ENCODE measurements at regions not wholly inside any gene's neighbourhood (a gene's known extent, or its start where the extent isn't known, plus 50 kb on each side); places are given as distances from the start of the nearest gene placed in this dataset.

DNA sequence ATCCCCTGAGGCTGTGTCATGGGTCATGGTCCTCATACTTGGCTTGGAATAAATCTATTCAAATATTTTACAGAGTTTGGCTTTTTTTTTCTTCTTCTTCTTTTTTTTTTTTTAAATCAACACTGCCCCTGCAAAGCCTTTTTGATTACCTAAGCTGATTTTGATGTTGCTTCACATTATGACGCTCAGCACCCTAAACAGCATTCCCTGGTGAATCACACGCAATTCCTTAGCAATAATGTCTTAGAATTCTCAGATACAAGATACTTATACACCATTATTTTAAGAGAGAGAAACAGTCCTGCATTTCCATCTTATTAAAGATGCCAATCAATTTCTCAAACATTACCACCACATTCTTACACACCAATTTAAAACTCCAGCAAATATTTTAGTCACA is 323.7 kb upstream of the IGFBP3 start:
- POLR2A ChIA-PET, result no interaction called here
- no peak overlapping the region for H3K27ac Mint-ChIP-seq

DNA sequence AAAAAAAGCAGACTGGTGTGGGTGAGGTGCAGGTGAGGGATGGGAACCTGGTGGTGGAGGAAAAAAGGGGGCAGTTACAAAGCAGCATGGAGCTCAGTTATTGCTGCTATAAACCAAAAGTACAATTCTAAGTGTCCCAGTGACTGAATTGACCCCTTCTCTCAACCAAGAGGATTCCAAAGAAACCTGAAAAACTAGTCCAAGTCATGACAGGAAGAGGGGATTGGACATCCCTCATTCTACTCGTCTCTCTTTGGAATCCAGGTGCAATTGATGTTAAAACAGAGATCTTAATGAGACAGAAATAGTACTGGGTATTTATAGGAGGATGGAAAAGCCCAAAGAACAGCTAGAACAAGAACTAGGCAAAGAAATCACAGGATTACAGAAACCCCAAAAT is 322.3 kb upstream of the IGFBP3 start:
- Mint-ChIP-seq H3K4me1 (no peaks in the 10 kb centered on the region), H3K27ac (no peak overlapping the region), H3K9me3 (no peaks in the 10 kb centered on the region), H3K4me3 (no peak overlapping the region), H3K27me3 (no peaks in the 10 kb centered on the region), H3K36me3 (ENCODE audit: low read depth) (no peaks in the 10 kb centered on the region)
- ChIA-PET POLR2A (no interaction called here), CTCF (no interaction called here)
- DNase-seq, result no peak

More for the DNA sequence above, 323.7 kb upstream of the IGFBP3 start:
- Mint-ChIP-seq H3K9me3 (no peaks in the 10 kb centered on the region), H3K4me3 (no peak overlapping the region), H3K27me3 (no peaks in the 10 kb centered on the region), H3K4me1 (no peaks in the 10 kb centered on the region), H3K36me3 (ENCODE audit: low read depth) (no peaks in the 10 kb centered on the region)
- DNase-seq, result no peak
- CTCF ChIA-PET, result no interaction called here

- no peak for DNase-seq
- POLR2A ChIA-PET, result no interaction called here
- CTCF ChIA-PET, result no interaction called here
These were observed 318.8 kb upstream of the IGFBP3 start for GRCh38 chr7:46239846-46240245.

DNA sequence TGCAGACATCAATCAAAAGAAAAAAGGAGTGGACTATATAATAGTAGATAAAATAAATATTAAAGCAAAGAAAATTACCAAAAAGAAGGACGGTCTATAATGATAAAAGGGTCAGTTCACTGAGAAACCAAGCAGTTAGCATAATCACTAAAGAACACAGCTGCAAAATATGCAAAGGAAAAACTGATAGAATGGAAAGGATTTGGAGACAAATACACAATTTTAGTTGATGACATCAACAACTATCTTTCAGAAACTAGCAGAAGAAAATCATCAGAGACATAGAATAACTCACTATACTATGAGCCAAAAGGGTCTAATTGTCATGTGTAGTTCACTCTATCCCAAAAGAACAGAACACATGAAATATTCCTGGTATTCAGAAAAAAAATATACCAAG is 316.4 kb upstream of the IGFBP3 start:
- no peak for DNase-seq
- Mint-ChIP-seq H3K27ac (no peak overlapping the region), H3K9me3 (no peaks in the 10 kb centered on the region), H3K4me1 (no peaks in the 10 kb centered on the region), H3K27me3 (no peaks in the 10 kb centered on the region), H3K36me3 (ENCODE audit: low read depth) (no peaks in the 10 kb centered on the region), H3K4me3 (no peak overlapping the region)
- CTCF ChIA-PET, result no interaction called here
- POLR2A ChIA-PET, result no interaction called here

More at GRCh38 chr7:46239846-46240245, 318.8 kb upstream of the IGFBP3 start:
- H3K4me1 Mint-ChIP-seq, result no peaks in the 10 kb centered on the region
- no peaks in the 10 kb centered on the region for H3K36me3 Mint-ChIP-seq (ENCODE audit: low read depth)
- no peaks in the 10 kb centered on the region for H3K27me3 Mint-ChIP-seq
- H3K9me3 Mint-ChIP-seq, result no peaks in the 10 kb centered on the region
- no peak overlapping the region for H3K27ac Mint-ChIP-seq
- H3K4me3 Mint-ChIP-seq, result no peak overlapping the region

GRCh38 chr7:46233585-46234329 is 312.7 kb upstream of the IGFBP3 start:
- Mint-ChIP-seq H3K9me3 (no peaks in the 10 kb centered on the region), H3K4me3 (no peak overlapping the region), H3K36me3 (ENCODE audit: low read depth) (no peaks in the 10 kb centered on the region), H3K27ac (no peak overlapping the region), H3K4me1 (no peaks in the 10 kb centered on the region), H3K27me3 (no peaks in the 10 kb centered on the region)
- POLR2A ChIA-PET, result no interaction called here
- no peak for DNase-seq
- CTCF ChIA-PET, result no interaction called here

DNA sequence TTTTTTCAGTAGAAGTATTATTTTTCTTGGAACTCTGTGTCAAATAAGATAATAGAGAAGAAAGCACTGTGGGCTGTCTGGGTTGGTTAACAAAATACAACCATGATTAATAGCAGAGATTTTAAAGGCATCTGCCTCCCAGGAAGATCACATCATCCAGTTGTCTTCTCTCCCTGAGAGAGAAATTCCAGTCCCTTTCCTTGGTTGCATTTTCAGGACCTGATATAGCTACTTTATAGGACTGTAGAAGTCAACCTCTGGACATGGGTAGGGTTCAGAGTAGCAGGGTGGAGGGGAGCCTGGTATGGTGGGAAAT is 309.9 kb upstream of the IGFBP3 start:
- ChIA-PET CTCF (no interaction called here), POLR2A (interaction anchor here (0.6 kb wide), 1 partner anchor 31 kb away, joined by 4 read pairs; no protein-coding TSS in a partner anchor)
- H3K27ac Mint-ChIP-seq, result no peak overlapping the region
- no peak overlapping the region for H3K4me3 Mint-ChIP-seq
- DNase-seq, result no peak
- H3K4me1 Mint-ChIP-seq, result no peaks in the 10 kb centered on the region
- H3K27me3 Mint-ChIP-seq, result no peaks in the 10 kb centered on the region
- no peaks in the 10 kb centered on the region for H3K36me3 Mint-ChIP-seq (ENCODE audit: low read depth)
- H3K9me3 Mint-ChIP-seq, result no peaks in the 10 kb centered on the region

DNA sequence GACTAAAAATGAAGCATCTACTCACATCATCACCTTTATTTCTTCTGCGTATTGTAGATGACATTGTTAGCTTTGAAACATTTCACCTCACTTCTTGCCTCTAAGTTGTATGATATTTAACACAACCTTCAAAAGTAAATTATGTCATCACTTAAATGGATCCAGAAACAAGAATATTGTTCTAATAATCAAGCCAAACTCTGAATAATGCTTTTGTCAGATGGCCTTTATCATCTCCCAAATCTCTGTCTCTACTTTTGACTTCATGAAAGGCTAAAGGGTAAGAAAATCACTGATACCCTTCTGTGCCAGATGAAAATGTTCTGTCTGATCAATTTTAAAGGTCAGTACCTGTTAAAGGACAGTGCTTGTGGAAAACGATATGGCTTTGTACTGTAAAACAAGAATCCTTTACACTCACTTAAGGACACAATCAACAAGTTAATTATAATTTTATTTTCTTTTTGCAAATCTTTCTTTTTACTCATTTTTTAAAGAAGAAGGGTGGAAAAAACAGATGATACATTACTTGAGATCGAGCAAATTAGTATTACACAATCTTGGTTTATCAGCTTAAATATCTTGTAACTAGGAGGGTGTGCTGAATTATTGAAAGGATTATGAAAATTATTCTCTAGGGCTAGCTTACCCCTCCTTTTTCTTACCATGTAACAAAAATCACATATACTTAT is 309.4 kb upstream of the IGFBP3 start:
- Mint-ChIP-seq H3K9me3 (no peaks in the 10 kb centered on the region), H3K36me3 (ENCODE audit: low read depth) (no peaks in the 10 kb centered on the region), H3K4me3 (no peak overlapping the region), H3K4me1 (no peaks in the 10 kb centered on the region), H3K27me3 (no peaks in the 10 kb centered on the region), H3K27ac (no peak overlapping the region)
- DNase-seq, result no peak
- CTCF ChIA-PET, result no interaction called here
- POLR2A ChIA-PET, result interaction anchor here (0.6 kb wide), 1 partner anchor 31 kb away, joined by 4 read pairs; no protein-coding TSS in a partner anchor

DNA sequence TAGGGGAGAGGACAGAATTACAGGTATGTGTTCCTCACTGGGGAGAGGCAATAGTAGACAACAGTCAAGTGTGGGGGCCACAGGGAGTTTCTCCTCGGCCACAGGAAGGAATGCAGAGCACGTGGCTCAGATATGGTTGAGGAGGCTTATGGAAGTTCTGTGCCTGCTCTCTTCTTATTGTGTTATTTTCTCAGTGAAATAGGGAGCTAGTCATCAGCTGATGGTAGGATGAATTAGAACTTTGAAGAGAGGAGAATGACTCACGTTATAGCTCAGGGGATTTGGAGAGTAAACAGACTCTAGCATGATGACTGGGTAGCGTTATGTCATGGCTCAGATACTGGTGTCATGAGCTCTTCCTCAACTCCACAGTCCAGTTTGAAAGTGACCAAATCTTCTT is 308.3 kb upstream of the IGFBP3 start:
- Mint-ChIP-seq H3K27me3 (no peaks in the 10 kb centered on the region), H3K27ac (no peak overlapping the region), H3K9me3 (no peaks in the 10 kb centered on the region), H3K4me3 (no peak overlapping the region), H3K36me3 (ENCODE audit: low read depth) (no peaks in the 10 kb centered on the region), H3K4me1 (no peaks in the 10 kb centered on the region)
- DNase-seq, result no peak
- POLR2A ChIA-PET, result no interaction called here
- CTCF ChIA-PET, result no interaction called here

GRCh38 chr7:46226860-46227259 is 305.8 kb upstream of the IGFBP3 start:
- no peaks in the 10 kb centered on the region for H3K9me3 Mint-ChIP-seq
- H3K4me3 Mint-ChIP-seq, result no peak overlapping the region
- CTCF ChIA-PET, result no interaction called here
- DNase-seq, result no peak
- POLR2A ChIA-PET, result no interaction called here
- H3K36me3 Mint-ChIP-seq (ENCODE audit: low read depth), result no peaks in the 10 kb centered on the region
- no peak overlapping the region for H3K27ac Mint-ChIP-seq
- H3K27me3 Mint-ChIP-seq, result no peaks in the 10 kb centered on the region
- H3K4me1 Mint-ChIP-seq, result no peaks in the 10 kb centered on the region

DNA sequence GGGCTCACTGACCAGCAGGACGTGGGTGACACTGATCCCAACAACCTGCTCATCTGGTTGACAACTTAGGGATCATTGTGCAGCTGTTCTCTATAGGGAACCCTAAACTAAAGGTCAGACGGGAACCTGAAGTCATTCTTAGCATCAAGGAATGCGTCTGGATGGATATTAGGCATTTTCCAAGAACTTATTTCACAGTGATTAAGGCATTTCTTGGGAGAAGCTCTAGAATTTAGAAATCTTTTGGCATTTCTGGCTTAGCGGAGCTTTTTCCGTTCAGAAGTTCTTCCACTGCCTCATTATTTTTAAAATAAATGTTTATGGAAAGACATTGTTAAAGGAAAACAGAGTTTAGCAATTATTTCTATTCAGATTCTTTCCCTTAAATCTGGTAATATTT is 303.3 kb upstream of the IGFBP3 start:
- H3K27ac Mint-ChIP-seq, result no peak overlapping the region

GRCh38 chr7:46220066-46220630 is 299.1 kb upstream of the IGFBP3 start:
- CTCF ChIA-PET, result no interaction called here
- no peaks in the 10 kb centered on the region for H3K9me3 Mint-ChIP-seq
- no peaks in the 10 kb centered on the region for H3K27me3 Mint-ChIP-seq
- no peak for DNase-seq
- no peaks in the 10 kb centered on the region for H3K36me3 Mint-ChIP-seq (ENCODE audit: low read depth)
- no peak overlapping the region for H3K27ac Mint-ChIP-seq
- H3K4me3 Mint-ChIP-seq, result no peak overlapping the region
- H3K4me1 Mint-ChIP-seq, result no peaks in the 10 kb centered on the region
- POLR2A ChIA-PET, result no interaction called here

More for the DNA sequence above, 303.3 kb upstream of the IGFBP3 start:
- no peak for DNase-seq
- ChIA-PET CTCF (no interaction called here), POLR2A (no interaction called here)
- Mint-ChIP-seq H3K36me3 (ENCODE audit: low read depth) (no peaks in the 10 kb centered on the region), H3K27me3 (no peaks in the 10 kb centered on the region), H3K4me3 (no peak overlapping the region), H3K4me1 (no peaks in the 10 kb centered on the region), H3K9me3 (no peaks in the 10 kb centered on the region)

GRCh38 chr7:46218461-46219200 is 297.6 kb upstream of the IGFBP3 start:
- no peak overlapping the region for H3K27ac Mint-ChIP-seq
- POLR2A ChIA-PET, result no interaction called here
- H3K36me3 Mint-ChIP-seq (ENCODE audit: low read depth), result no peaks in the 10 kb centered on the region
- DNase-seq, result no peak
- no peaks in the 10 kb centered on the region for H3K4me1 Mint-ChIP-seq
- no peak overlapping the region for H3K4me3 Mint-ChIP-seq
- CTCF ChIA-PET, result no interaction called here
- H3K27me3 Mint-ChIP-seq, result no peaks in the 10 kb centered on the region
- H3K9me3 Mint-ChIP-seq, result no peaks in the 10 kb centered on the region

DNA sequence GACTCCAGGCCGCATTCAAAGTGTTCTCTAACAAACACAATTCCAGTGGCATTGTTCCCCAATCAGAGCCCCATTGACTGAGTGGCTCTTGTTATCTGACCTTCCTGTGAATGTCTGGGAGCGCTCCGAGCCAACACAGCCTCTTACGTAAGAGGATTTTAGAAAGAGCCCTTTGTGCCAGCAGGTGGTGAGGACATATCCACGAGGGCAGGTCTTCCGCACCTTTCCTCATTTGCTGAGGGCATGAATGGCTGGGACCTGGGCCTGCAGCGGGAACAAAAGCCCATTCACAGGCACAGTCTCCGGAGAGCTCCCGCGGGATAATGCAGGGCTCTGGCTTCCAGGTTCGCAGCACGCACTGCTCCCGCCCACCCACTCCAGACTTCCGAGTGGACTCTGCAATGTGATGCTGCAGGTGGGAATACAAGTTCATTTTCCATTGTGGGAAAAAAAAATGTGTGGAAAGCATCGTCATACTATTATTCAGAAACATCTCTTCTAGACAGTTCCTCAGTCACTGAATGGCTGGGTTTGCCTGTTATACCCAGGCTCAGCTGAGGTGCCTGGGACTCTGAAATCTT is 295.0 kb upstream of the IGFBP3 start:
- DNase-seq, result no peak
- Mint-ChIP-seq H3K4me1 (no peaks in the 10 kb centered on the region), H3K27me3 (no peaks in the 10 kb centered on the region), H3K9me3 (no peaks in the 10 kb centered on the region), H3K27ac (no peak overlapping the region), H3K4me3 (no peak overlapping the region), H3K36me3 (ENCODE audit: low read depth) (no peaks in the 10 kb centered on the region)
- ChIA-PET CTCF (no interaction called here), POLR2A (no interaction called here)

Measured in activated CD4-positive, alpha-beta T cell treated with anti-CD3 and anti-CD28 coated beads, Interleukin-2, amount 10 ng/mL, durations not matched to agents 7 days and 5 days (primary cell).